GM12874 (cell line): ENCODE measurements at regions not wholly inside any gene's neighbourhood (a gene's known extent, or its start where the extent isn't known, plus 50 kb on each side); places are given as distances from the start of the nearest gene placed in this dataset.

Source experiments
- TF ChIP-seq, protein P1 (sequence below): IDR thresholded peaks from 2 replicates; pipeline ENCODE4 v1.5.1; 2011; ENCODE audit warnings: low read depth, mild to moderate bottlenecking, control low read depth, low read length, moderate library complexity; ENCODE audit not compliant: insufficient read depth

DNA sequence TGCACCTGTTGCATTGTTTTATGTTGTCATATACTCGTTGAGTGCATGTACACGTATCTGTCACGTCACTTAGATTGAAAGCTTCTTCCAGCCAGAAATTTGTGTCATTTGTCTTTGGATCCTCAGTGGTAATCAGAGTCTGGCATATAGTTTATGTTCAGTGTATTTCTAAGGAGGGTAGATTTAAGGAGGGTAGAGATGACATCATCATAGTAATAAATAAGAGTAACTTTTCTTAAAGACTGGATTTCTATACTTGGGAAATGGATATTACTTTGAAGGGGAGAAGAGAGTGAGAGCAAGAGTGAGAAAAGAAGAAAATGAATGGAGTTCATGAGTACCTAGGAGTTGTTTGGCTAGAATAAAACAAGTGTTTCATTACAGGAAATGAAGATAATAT lies 255.0 kb upstream of the SASH1 start:
- TF ChIP-seq, protein P1, sequence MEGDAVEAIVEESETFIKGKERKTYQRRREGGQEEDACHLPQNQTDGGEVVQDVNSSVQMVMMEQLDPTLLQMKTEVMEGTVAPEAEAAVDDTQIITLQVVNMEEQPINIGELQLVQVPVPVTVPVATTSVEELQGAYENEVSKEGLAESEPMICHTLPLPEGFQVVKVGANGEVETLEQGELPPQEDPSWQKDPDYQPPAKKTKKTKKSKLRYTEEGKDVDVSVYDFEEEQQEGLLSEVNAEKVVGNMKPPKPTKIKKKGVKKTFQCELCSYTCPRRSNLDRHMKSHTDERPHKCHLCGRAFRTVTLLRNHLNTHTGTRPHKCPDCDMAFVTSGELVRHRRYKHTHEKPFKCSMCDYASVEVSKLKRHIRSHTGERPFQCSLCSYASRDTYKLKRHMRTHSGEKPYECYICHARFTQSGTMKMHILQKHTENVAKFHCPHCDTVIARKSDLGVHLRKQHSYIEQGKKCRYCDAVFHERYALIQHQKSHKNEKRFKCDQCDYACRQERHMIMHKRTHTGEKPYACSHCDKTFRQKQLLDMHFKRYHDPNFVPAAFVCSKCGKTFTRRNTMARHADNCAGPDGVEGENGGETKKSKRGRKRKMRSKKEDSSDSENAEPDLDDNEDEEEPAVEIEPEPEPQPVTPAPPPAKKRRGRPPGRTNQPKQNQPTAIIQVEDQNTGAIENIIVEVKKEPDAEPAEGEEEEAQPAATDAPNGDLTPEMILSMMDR, result no peak

DNA sequence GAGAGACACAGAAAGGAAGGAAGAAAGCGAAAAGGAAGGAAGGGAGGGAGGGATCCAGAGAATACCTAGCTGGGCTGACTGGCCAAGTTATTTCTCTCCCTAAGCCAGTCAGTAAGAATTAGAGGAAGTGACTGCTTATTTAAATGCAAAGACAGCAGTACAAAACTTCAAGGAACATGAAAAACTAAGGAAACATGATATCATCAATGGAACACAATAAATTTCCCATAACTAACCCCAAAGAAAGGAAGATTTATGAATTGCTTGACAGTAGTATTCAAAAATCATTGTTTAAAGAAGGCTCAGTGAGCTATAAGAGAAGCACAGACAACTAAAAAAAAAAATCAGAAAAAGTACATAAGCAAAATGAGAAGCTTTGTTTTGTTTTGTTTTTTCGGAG lies 252.3 kb upstream of the SASH1 start:
- TF ChIP-seq, protein P1, result no peak

DNA sequence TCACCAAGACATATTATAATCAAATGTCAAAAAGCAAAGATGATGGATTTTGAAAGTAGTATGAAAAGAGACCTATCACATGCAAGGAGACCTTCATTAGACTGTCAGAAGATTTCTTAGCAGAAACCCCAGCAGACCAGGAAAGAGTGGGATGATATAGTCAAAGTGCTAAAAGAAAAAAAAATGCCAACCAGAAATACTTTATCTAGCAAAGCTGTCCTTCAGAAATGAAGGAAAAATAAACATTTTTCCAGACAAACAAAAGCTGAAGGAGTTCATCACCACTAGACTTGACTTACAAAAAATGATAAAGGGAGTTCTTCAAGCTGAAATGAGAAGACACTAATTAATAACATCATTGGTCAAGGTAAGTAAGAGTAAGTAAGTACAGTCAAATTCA lies 251.2 kb upstream of the SASH1 start:
- TF ChIP-seq, protein P1, result no peak

DNA sequence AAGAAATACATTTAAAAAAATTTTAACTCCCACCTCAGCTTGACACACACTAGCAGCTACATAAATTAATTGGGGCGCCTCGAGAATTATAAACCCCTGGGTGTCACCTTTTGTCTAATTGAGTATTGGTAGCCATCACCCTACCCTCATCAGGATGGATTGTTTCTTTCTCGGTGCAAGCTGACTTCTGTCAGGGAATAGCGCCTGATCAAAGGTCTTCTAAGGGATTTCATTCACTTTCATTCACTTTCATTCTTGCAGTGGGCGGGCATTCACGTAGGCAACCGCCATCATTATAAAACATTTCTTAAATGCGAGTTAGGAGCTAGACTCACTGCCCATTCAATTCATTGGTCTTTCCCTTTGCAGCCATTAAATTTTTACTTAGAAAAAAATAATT lies 239.2 kb upstream of the SASH1 start:
- TF ChIP-seq, protein P1, result no peak

DNA sequence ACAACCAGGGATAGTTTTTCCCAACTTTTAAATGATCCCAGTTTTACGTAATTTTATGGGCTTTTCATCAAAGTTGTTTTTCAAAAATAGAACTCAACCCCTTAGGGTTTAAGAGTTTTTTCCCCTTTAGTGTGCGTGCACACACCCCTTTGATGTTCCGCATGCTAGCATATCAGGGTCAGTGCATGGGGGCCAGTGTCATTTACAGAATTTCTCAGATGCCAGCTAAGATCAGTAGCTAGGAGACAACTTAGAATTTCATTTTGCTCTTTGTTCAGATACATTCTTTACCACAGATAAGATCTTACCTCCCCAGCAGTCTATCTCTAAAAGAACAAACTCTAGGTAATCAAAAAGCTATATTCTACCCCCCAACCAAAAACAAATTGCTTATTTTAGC lies 238.5 kb upstream of the SASH1 start:
- TF ChIP-seq, protein P1, result no peak

DNA sequence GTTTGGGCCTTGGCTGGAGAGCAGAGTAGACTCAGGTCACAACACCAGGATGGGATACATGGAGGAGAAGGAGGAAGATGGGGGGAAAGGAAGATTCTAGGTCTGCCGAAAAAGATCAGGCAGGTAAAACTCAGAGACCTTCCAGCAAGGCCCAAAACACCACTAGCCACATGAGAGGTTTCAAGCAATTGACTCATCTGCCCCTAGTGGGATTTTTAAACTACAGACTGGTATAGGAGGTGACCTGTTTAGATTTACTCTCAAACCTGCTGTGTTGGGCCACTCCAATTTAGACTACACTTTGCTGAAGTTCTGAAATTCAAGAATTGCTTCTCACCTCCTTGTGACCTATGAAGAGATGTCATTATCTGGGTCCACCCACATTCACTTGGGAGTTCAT lies 236.9 kb upstream of the SASH1 start:
- TF ChIP-seq, protein P1, result no peak

DNA sequence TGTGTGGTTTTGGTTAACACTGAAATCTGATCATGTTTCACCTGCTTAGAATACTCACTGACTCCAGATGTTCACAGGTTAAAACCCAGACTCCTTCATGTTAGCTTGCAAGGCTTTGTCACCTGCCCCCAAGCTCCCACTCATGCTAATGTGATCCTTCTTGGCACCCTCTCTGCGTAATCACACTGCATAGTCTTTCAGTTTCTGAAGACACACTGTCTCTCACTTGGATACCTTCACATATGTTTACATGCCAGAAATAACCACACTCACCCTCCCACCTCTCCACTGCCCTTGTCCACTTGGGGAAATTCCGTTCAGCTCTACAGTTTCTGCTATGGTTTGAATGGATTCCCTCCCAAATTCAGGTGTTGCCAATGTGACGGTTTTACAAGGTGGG lies 234.7 kb upstream of the SASH1 start:
- TF ChIP-seq, protein P1, result no peak

DNA sequence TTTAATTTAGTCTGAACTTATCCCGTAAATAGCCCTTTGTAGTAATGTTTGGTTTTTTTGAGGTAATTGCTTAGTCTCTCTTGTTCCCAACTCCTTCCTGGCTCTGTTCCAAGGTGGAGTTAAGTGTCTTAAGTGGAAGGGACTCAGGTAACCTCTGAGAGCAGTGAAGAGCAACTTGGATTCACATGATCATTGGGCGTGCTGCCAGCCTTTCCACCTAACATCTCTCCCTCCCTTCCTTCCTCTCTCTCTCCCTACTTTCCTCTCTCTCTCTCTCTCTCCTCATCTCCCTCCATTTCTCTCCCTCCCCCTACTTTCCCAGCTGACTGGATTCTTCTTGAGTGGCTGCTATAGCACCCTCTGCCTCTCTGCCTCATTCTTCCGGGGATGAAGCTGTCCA lies 232.9 kb upstream of the SASH1 start:
- TF ChIP-seq, protein P1, result no peak
